ENCODE measurements at regions not wholly inside any gene's neighbourhood (a gene's known extent, or its start where the extent isn't known, plus 50 kb on each side); places are given as distances from the start of the nearest gene placed in this dataset.

DNA sequence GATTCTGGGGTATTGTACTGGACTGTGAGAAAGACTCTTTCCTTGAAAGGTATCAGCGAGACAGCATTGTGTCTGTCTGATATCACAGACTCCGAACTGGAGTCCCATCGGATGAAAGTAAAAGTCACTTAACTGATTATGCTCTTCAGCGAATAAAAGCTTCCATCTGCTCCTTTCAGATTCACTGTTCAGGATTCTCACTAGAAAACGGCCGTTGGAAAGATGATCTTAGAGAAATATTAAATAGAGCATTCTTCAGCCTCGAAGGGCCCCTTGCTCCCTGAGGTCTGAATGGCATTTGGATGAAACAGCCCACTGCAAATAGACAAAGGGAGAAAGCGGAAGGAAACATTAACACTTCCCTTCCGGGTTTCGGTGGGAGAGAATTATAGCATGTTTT lies 416.2 kb upstream of the PRKX start:
- no peaks in the 10 kb centered on the region for H3K36me3 ChIP-seq (ENCODE audit: low read depth)
- no peaks in the 10 kb centered on the region for H3K4me1 ChIP-seq (ENCODE audit: low read depth)
- DNase-seq (no peak), ATAC-seq (no peak)
- no peak overlapping the region for H3K4me3 ChIP-seq
- TF ChIP-seq, protein P1, sequence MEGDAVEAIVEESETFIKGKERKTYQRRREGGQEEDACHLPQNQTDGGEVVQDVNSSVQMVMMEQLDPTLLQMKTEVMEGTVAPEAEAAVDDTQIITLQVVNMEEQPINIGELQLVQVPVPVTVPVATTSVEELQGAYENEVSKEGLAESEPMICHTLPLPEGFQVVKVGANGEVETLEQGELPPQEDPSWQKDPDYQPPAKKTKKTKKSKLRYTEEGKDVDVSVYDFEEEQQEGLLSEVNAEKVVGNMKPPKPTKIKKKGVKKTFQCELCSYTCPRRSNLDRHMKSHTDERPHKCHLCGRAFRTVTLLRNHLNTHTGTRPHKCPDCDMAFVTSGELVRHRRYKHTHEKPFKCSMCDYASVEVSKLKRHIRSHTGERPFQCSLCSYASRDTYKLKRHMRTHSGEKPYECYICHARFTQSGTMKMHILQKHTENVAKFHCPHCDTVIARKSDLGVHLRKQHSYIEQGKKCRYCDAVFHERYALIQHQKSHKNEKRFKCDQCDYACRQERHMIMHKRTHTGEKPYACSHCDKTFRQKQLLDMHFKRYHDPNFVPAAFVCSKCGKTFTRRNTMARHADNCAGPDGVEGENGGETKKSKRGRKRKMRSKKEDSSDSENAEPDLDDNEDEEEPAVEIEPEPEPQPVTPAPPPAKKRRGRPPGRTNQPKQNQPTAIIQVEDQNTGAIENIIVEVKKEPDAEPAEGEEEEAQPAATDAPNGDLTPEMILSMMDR (IDR thresholded peaks at IDR 0.05): no peak
- intact Hi-C loops (cut with DNase I, micrococcal nuclease): no loop called here
- H3K9me3 ChIP-seq: no peaks in the 10 kb centered on the region

DNA sequence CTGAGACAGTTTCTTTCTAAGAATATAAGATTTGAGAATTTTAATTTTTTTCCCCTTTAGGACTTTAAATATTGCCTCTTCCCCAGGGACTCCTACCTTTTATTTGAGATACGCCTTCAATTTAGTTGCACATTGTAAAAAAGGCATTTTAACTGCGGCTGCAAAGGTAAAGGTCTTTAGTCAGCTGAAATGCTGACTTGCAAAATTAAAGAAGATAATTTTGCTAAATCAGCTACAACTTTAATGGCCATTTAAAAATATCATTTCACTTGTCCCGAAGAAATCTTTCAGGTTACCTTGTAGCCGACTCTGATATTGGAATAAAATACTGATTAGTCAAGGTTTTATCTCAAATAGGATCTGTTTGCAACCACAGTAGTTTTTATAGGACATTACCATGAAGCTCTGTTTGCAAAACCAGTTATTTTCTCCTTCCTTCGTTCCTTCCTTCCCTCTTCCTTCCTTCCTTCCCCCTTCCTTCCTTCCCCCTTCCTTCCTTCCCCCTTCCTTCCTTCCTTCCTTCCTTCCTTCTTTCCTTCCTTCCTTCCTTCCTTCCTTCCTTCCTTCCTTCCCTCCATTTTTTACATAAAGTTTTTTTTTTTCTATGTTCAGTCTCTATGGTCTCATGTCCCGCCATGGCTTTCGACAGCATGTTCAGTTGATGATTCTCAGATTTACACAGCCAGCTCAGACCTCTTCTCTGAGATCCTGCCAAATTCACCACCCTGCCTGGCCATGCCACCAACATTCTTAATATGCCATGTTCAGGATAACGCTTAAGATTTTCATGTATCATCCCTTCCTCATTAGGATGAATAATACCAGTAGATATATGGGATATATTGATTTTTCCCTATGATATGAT lies 405.4 kb upstream of the PRKX start:
- Histone ChIP-seq H3K4me3 (no peak overlapping the region), H3K9me3 (no peaks in the 10 kb centered on the region), H3K4me1 (ENCODE audit: low read depth) (no peaks in the 10 kb centered on the region), H3K36me3 (ENCODE audit: low read depth) (no peaks in the 10 kb centered on the region)
- ATAC-seq: no peak
- TF ChIP-seq, protein P1 (IDR thresholded peaks at IDR 0.05): no peak
- intact Hi-C loops (cut with DNase I, micrococcal nuclease): no loop called here
- DNase-seq: no peak

DNA sequence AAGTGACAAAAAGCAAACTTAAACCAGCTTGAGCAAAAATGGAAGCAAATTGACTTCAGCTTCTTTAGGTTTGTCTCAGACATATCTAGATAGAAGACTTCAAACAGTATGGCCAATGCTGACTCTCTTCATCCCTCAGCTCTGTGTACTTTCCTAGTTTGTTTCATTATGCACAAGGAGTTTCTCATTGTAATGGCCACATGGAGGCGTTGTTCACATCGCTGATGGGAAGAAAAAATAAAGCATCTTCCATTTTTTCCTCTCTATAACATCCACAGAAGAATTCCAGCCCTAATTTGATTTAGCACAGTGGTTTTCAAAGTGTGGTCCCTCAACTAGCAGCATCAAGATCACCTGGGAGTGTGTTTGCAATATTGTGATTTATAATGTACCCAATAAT lies 397.5 kb upstream of the PRKX start:
- no peak for DNase-seq
- ATAC-seq: no peak
- Histone ChIP-seq H3K4me1 (ENCODE audit: low read depth) (no peaks in the 10 kb centered on the region), H3K4me3 (no peak overlapping the region), H3K36me3 (ENCODE audit: low read depth) (no peaks in the 10 kb centered on the region), H3K9me3 (no peaks in the 10 kb centered on the region)
- TF ChIP-seq, protein P1 (IDR thresholded peaks at IDR 0.05): no peak
- intact Hi-C loops (cut with DNase I, micrococcal nuclease): no loop called here

DNA sequence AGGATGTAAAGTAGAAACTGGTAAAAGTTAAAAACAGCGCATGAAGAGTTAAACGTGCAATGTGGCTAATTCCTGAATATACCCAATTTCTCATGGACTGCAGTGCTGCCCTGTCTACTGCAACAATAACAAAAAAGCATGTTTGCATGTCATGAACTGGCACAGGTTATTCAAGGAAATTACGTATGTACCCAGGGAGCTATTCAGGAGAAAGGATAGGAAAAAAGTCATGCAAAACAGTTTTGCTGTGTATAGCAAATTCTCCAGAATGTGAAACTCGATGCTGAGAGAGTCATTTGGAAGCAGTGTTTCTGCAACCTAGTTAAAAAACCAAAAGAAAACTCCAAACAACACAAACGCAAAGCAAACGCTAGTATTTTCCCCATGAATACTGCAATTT lies 381.5 kb upstream of the PRKX start:
- intact Hi-C loops (cut with DNase I, micrococcal nuclease): no loop called here
- ATAC-seq: no peak
- Histone ChIP-seq H3K4me1 (ENCODE audit: low read depth) (no peaks in the 10 kb centered on the region), H3K36me3 (ENCODE audit: low read depth) (no peaks in the 10 kb centered on the region), H3K9me3 (no peaks in the 10 kb centered on the region), H3K4me3 (no peak overlapping the region)
- TF ChIP-seq, protein P1 (IDR thresholded peaks at IDR 0.05): no peak
- DNase-seq: no peak

DNA sequence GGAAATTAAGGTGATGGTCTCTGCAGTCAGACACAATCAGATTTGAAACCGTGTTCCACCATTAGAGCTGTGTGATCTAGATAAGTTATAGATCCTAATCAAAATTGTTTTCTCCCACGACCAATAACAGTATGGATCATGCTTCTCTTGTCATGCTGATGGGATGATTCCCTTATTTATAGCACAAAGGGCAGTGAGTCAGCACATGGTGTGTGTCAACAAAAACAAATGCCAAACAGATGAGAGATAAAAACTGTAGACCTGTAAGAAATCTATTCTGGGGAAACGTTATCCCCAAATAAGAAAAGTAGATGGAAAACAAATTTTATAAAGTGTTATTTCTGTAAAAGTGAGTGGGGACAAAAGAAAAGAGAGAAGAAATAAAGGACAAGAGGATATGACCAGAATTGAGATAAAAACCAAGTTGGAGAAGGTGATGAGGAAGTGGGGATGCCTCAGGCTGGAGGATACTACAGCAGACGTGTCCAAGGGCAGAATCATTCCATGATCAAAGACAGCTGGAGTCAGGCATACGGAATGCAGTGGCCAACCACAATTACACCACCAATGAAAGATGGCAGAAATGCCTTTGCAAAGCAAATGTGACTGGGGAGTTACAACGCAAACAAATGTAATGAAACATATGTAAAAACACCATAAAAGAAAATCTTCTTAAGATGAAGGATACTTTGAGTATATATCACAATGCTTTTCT lies 377.8 kb upstream of the PRKX start:
- H3K9me3 ChIP-seq: no peaks in the 10 kb centered on the region
- ATAC-seq: no peak
- TF ChIP-seq, protein P1 (IDR thresholded peaks at IDR 0.05): no peak
- no peak overlapping the region for H3K4me3 ChIP-seq
- no peak for DNase-seq
- H3K36me3 ChIP-seq (ENCODE audit: low read depth): no peaks in the 10 kb centered on the region
- no peaks in the 10 kb centered on the region for H3K4me1 ChIP-seq (ENCODE audit: low read depth)
- intact Hi-C loops (cut with DNase I, micrococcal nuclease): no loop called here

All from mucosa of descending colon (tissue), 3 donors.